ENCODE measurements at regions not wholly inside any gene's neighbourhood (a gene's known extent, or its start where the extent isn't known, plus 50 kb on each side); places are given as distances from the start of the nearest gene placed in this dataset.
"Not testable (repeated sequence)": the region's sequence is repeated elsewhere in the genome, so short reads cannot be mapped to it uniquely, and the experiment has no call there.

DNA sequence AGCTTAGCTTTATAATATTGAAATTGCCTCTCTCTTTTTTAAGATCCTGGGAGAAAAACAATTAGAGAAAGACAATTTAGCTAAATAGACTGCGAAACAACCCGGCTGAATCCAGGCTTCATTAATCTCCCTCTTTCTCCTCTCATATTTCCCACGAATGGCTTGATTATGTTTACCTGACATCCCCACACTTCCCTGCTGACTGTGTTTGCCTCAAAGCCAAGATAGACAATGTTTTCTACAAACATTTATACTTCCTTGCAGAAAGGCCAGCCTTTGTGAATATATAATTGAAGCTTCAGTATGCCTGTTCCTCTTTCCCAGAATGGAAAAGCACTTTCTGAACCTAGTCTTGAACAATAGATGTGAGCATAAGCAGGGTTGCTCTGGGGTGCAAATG, 566.8 kb downstream of the PDHA2 start:
- Histone ChIP-seq H2AFZ (no peak overlapping the region), H3K27ac (no peak overlapping the region), H3K4me2 (no peak overlapping the region), H3K4me3 (no peak overlapping the region), H4K20me1 (ENCODE audit: insufficient read depth, poor library complexity, severe bottlenecking) (no peaks in the 10 kb centered on the region), H3K9me2 (replicated peaks; ENCODE audit: insufficient read depth) (no peaks in the 10 kb centered on the region), H3K9me3 (ENCODE audit: low read depth) (no peaks in the 10 kb centered on the region), H3K36me3 (replicated peaks; ENCODE audit: insufficient read depth, low read depth) (no peaks in the 10 kb centered on the region), H3K79me2 (no peaks in the 10 kb centered on the region), H3K4me1 (ENCODE audit: insufficient read depth) (no peaks in the 10 kb centered on the region), H3K27me3 (no peaks in the 10 kb centered on the region)
- TF ChIP-seq, protein P1, sequence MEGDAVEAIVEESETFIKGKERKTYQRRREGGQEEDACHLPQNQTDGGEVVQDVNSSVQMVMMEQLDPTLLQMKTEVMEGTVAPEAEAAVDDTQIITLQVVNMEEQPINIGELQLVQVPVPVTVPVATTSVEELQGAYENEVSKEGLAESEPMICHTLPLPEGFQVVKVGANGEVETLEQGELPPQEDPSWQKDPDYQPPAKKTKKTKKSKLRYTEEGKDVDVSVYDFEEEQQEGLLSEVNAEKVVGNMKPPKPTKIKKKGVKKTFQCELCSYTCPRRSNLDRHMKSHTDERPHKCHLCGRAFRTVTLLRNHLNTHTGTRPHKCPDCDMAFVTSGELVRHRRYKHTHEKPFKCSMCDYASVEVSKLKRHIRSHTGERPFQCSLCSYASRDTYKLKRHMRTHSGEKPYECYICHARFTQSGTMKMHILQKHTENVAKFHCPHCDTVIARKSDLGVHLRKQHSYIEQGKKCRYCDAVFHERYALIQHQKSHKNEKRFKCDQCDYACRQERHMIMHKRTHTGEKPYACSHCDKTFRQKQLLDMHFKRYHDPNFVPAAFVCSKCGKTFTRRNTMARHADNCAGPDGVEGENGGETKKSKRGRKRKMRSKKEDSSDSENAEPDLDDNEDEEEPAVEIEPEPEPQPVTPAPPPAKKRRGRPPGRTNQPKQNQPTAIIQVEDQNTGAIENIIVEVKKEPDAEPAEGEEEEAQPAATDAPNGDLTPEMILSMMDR (IDR thresholded peaks at IDR 0.05; ENCODE audit: poor library complexity) = no peak
- TF ChIP-seq EZH2 (IDR thresholded peaks at IDR 0.05; ENCODE audit: borderline replicate concordance) (no peak), EZH2phosphoT487 (IDR thresholded peaks at IDR 0.05; ENCODE audit: low read depth, severe bottlenecking, unreplicated experiment) (no peak)
- no peak for DNase-seq (ENCODE audit: low spot score)
- 76% methylated on average over 3 of the region's 3 CpGs for WGBS (ENCODE audit: low lambda C conversion rate, missing lambda C conversion rate)

DNA sequence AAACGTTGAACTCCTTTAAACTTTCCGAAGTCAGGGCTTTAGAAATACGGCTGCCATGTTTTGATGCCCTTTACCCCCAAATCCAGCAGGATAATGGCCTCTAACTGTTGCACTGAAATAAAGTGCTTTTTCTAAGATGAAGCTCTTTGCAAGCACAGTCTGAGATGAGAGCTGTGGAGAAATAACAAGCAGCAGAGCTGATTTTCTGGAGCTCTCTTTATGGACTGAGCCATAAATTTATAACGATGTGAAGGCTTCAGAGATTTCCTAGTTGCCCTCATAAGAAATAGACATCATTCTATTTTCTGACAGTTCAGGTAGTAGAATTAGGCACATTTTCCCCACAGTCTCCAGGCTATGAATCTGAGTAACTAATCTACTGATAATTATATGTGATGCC, 567.3 kb downstream of the PDHA2 start:
- no peak overlapping the region for H2AFZ ChIP-seq
- no peaks in the 10 kb centered on the region for H3K79me2 ChIP-seq
- H3K27ac ChIP-seq = no peak overlapping the region
- H3K4me3 ChIP-seq = no peak overlapping the region
- no peak overlapping the region for H3K4me2 ChIP-seq
- H3K36me3 ChIP-seq (replicated peaks; ENCODE audit: insufficient read depth, low read depth) = no peaks in the 10 kb centered on the region
- H3K9me3 ChIP-seq (ENCODE audit: low read depth) = no peaks in the 10 kb centered on the region
- no peaks in the 10 kb centered on the region for H3K4me1 ChIP-seq (ENCODE audit: insufficient read depth)
- no peaks in the 10 kb centered on the region for H3K27me3 ChIP-seq
- WGBS (ENCODE audit: low lambda C conversion rate, missing lambda C conversion rate) = 87% methylated on average over 4 of the region's 4 CpGs
- no peaks in the 10 kb centered on the region for H4K20me1 ChIP-seq (ENCODE audit: insufficient read depth, poor library complexity, severe bottlenecking)
- no peaks in the 10 kb centered on the region for H3K9me2 ChIP-seq (replicated peaks; ENCODE audit: insufficient read depth)
- no peak for DNase-seq (ENCODE audit: low spot score)
- TF ChIP-seq EZH2phosphoT487 (IDR thresholded peaks at IDR 0.05; ENCODE audit: low read depth, severe bottlenecking, unreplicated experiment) (no peak), EZH2 (IDR thresholded peaks at IDR 0.05; ENCODE audit: borderline replicate concordance) (no peak)
- TF ChIP-seq, protein P1 (IDR thresholded peaks at IDR 0.05; ENCODE audit: poor library complexity) = no peak

DNA sequence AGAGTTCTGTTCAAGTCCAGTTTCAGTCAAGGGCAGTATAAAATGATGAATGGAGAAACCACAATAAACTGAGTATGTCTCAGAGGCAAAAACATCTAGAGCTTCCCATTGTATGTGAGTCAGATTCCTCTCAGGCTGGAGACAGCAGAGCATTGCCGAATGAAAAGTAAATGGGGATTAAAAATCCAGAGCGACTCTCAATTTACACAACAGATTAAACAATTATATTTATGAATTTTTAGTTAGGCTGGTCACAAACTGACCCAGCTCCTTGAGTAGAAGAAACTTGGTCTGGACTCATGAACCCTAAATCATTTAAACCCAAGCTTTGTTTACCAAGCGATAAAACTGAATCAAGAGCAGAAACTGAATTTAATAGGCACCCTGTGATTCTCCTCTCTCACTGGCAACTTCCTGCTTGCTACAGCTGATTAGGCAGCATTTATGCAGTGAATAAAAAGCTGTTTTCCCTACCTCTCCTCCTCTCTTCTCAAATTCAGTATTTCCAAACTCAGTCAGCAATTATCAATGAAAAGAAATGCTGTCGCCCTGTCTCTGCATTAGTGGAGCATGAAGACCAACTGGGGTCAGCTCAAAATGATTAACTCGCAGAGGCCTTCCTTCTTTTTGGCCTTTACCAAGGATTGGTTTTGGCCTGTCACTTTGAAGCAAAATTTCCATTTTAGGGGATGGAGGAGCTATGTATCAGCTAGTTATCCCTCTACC, 568.0 kb downstream of the PDHA2 start:
- Histone ChIP-seq H3K79me2 (no peaks in the 10 kb centered on the region), H3K4me2 (no peak overlapping the region), H3K9me2 (replicated peaks; ENCODE audit: insufficient read depth) (no peaks in the 10 kb centered on the region), H3K27me3 (no peaks in the 10 kb centered on the region), H3K27ac (no peak overlapping the region), H3K9me3 (ENCODE audit: low read depth) (no peaks in the 10 kb centered on the region), H3K4me3 (no peak overlapping the region), H4K20me1 (ENCODE audit: insufficient read depth, poor library complexity, severe bottlenecking) (no peaks in the 10 kb centered on the region), H2AFZ (peak overlapping the region; percentile 4), H3K36me3 (replicated peaks; ENCODE audit: insufficient read depth, low read depth) (no peaks in the 10 kb centered on the region), H3K4me1 (ENCODE audit: insufficient read depth) (no peaks in the 10 kb centered on the region)
- no peak for TF ChIP-seq EZH2 (IDR thresholded peaks at IDR 0.05; ENCODE audit: borderline replicate concordance)
- TF ChIP-seq EZH2phosphoT487 (IDR thresholded peaks at IDR 0.05; ENCODE audit: low read depth, severe bottlenecking, unreplicated experiment) = no peak
- TF ChIP-seq, protein P1 (IDR thresholded peaks at IDR 0.05; ENCODE audit: poor library complexity) = no peak
- no peak for DNase-seq (ENCODE audit: low spot score)
- WGBS (ENCODE audit: low lambda C conversion rate, missing lambda C conversion rate) = 85% methylated on average over 5 of the region's 5 CpGs

DNA sequence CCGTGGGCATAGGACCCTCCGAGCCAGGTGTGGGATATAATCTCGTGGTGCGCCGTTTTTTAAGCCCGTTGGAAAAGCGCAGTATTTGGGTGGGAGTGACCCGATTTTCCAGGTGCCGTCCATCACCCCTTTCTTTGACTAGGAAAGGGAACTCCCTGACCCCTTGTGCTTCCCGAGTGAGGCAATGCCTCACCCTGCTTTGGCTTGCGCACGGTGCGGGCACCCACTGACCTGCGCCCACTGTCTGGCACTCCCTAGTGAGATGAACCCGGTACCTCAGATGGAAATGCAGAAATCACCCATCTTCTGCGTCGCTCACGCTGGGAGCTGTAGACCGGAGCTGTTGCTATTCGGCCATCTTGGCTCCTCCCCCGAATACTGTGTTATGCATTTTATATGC, 575.0 kb downstream of the PDHA2 start:
- WGBS (ENCODE audit: low lambda C conversion rate, missing lambda C conversion rate) = 95% methylated on average over 16 of the region's 21 CpGs
- H4K20me1 ChIP-seq (ENCODE audit: insufficient read depth, poor library complexity, severe bottlenecking); DNase-seq (ENCODE audit: low spot score); H2AFZ ChIP-seq; H3K27ac ChIP-seq; H3K36me3 ChIP-seq (replicated peaks; ENCODE audit: insufficient read depth, low read depth); H3K4me2 ChIP-seq; H3K9me3 ChIP-seq (ENCODE audit: low read depth); H3K79me2 ChIP-seq; H3K9me2 ChIP-seq (replicated peaks; ENCODE audit: insufficient read depth); H3K4me1 ChIP-seq (ENCODE audit: insufficient read depth); H3K4me3 ChIP-seq; H3K27me3 ChIP-seq: not testable (repeated sequence)
